Hematopoietic multipotent progenitor cell treated with erythropoietin and hydrocortisone succinate and interleukin-3 and kit ligand, for 8 days (in vitro differentiated cells): ENCODE measurements at regions not wholly inside any gene's neighbourhood (a gene's known extent, or its start where the extent isn't known, plus 50 kb on each side); places are given as distances from the start of the nearest gene placed in this dataset.
"Not testable (repeated sequence)": the region's sequence is repeated elsewhere in the genome, so short reads cannot be mapped to it uniquely, and the experiment has no call there.

Experiments
- DNase-seq: peaks from one replicate; pipeline ENCODE4 v3.0.0-alpha.2; 2015

GRCh38 chr13:48583859-48584311 is 51.0 kb upstream of the RCBTB2 start:
- DNase-seq: no peak

DNA sequence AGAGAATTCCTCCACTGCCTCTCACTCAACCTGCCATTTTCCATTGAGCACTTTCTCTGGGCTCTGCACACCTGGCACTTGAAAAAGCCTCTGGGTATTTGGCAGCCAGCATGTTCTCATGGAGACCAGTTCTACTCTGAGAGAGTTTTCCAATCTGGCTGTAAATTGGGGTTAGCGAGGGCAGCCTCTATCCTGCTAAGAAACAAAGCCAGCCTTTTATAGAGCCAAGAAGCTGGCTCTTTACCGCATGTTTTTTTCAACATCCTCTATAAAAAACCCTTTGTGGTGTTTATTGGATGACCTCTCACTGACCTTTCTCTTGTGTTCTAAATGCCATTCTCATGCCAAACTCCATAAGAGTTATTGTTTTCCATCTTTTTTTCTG is 52.6 kb upstream of the RCBTB2 start:
- no peak for DNase-seq

- peak; percentile 85 for DNase-seq
Measured at GRCh38 chr13:48586591-48587103, 53.8 kb upstream of the RCBTB2 start.

GRCh38 chr13:48588120-48588519 is 55.2 kb upstream of the RCBTB2 start:
- no peak for DNase-seq

DNA sequence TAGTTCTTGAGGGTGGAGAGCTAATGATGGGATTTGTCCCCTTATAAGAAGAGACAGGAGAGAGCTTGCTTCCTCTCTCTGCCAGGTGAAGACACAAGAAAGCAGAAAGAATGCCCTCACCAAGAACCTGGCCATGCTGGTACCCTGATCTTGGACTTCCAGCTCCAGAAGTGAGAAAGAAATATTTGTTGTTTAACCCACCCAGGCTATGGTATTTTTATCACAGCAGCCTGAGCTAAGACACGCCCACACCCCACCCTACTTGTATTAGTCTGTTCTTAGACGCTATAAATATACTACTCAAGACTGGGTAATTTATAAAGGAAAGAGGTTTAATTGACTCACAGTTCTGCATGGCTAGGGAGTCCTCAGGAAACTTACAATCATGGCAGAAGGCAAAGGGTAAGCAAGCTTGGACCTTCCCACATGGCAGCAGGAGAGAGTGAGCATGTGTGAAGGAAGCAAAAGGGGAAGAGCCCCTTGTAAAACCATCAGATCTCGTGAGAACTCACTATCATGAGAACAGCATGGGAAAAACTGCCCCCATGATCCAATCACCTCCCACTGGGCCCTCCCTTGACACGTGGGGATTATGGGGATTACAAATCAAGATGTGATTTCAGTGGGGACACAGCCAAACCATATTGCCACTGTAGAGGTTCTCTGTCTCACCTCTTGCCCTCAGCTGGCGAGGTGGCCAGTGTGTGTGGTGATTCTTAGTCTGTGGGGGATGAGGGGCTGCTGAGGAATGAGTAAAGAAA is 57.4 kb upstream of the RCBTB2 start:
- DNase-seq: peak; percentile 10

GRCh38 chr13:48591124-48591872 is 58.4 kb upstream of the RCBTB2 start:
- not testable (repeated sequence) for DNase-seq

- DNase-seq: no peak
Measured at GRCh38 chr13:48591889-48592687, 59.2 kb upstream of the RCBTB2 start.

DNA sequence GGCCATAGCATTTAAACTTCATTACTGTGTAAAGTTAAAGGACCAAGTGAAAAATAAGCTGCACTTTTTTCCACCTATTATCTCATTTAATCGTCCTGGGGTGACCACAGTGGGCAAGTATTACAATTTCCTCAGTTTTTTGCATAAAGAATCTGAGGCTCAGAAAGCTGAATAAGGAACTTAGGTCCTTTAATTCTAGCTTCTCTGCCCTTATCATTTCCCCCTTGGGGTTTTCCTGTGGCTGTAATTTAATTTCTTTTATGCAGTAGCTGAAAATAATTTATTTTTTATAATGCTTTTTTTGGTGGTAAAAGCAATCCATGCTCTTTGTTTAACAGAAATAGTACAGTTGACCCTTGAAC is 59.8 kb upstream of the RCBTB2 start:
- DNase-seq: no peak

DNA sequence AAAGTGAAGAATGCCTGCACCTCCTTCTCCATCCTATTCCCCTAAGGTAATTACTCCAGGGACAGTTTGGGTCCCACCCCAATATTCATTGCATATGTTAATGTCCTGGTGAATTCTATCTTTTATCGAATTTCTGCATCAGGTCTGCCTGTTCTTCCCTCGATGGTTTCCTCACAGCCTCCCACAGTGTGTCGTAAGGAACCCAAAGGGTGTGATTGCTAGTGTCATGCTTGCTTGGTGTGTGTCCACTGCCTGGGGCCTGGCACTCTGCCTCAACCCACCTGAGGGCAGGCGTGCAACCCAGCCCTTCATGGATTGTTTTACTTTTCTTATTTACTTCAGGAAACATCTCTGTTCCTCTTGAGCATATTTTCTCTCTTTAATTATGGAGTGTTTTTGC is 60.2 kb upstream of the CYSLTR2 start:
- DNase-seq: no peak

GRCh38 chr13:48594096-48594815 is 59.5 kb upstream of the CYSLTR2 start:
- DNase-seq: no peak

DNA sequence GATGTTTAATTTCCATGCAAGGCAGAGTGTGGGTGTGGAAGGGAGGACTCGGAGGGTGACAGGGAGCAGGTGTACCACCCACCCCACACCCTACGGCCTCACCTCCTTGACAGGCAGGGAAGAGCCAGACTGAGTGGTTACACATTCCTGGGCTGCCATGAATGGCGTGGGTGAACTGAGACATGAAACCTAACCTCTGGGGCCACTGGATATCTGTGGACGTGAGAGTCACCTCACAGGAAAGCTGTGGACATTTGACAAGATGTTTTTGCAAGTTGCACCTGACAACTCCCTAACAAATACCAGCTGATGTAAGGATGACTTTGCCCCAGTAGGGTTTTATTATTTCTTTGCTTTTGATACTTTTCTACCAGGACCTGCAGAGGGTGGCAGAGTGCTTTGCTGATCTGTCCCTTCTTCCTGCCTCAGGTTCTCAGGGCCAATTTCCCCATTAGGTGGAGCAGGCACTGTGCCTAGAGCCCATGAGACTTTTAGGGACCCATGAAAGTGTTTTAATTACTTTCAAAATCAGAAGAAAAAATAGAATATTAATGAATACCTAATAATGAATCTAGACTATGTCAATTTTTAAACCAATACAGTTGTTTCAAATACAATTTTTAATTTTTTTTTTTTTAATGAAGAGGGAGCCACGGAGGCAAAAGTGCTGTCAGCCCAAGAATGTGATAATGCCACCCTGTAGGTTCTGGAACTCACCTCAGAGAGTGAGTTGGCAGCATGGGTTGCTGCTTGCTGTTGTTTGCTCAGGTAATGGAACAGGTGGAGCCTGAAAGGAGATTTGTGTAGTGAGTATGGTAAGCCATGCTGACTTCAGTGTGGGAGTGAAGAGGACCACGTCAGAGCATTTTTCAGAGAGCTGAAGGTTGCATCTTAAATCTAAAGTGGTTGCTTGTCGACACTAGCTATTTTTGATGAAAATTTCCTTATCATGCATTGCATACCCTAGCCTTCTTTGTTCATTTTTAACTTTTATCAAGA is 58.0 kb upstream of the CYSLTR2 start:
- DNase-seq: peak; percentile 85

DNA sequence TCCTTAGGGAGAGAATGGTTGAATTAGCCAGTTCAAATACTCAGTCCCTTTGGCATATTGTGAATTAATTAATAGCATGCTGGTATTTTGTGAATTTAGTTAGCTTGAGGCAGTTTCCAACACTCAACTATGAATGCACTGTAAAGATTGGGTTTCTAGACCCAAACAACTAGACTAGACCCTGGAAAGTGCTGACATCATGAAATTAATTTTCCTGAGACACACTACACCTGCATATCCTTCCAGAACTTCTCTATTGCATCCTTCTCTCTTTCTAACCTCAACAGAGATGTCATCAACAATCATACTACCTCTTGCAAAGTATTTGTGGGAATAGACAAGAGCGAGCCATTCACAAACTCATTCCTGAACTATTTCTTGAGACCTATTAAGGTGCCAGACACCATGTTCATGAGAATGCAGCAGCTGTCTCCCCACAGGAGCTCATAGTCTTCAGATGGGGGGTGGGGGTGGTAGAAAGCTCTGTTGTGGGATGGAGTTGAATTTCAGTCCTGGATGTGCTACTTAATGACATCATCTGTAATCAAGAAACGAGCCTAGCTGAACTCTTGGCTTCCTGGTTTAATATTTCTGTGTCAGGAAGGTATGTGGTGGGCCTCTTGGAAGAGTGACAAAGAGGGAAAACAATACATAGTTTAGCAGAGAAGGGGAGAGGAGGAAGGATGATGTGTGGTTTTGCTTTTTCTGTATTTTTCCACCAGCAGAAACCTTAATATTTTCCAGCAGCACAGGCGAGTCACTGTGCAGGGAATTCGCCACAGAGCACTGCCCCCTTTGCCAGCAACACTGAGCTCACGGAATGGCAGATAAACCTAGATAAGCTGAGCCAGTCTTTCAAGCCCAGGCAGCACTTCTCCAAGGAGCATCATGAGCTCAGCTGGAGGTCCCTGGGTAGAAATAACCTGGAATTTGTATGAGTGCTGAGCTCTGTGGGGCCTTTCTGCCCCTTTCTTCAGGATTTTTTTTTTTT is 53.1 kb upstream of the CYSLTR2 start:
- no peak for DNase-seq

- no peak for DNase-seq
Measured at GRCh38 chr13:48602296-48603016, 51.3 kb upstream of the CYSLTR2 start.

DNA sequence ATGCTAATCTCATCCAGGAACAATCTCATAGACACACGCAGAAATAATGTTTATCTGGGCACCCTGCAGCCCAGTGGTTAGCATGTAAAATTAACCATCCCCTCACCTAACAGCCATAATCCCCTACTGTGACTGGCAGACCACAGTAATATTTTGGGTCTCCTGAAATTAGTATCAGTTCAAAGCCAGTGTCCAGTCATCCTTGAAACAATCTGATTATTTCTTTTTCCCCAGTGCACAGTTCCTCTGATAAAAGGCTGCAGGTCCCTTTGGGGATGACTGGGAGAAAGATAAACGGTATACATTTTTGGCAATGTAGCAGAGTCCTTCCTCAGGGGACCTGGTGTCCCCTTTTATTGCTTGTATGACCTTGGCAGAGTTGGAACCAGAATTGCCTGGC is 50.4 kb upstream of the CYSLTR2 start:
- DNase-seq: no peak
